IMR-90 (cell line): ENCODE measurements at regions not wholly inside any gene's neighbourhood (a gene's known extent, or its start where the extent isn't known, plus 50 kb on each side); places are given as distances from the start of the nearest gene placed in this dataset.

Experiments used
- ATAC-seq: fragments of 200-7000 bp; cut with Tn5 transposase; 2 replicates; pipeline ENCODE4 v1.9.1; 2020; ENCODE audit warnings: low read depth, mild to moderate bottlenecking, moderate library complexity
- BruUV-seq: library from RNA; stranded (reverse); fragments of 400-500 nt; replicated peaks from 2 replicates; lab custom pipeline; 2021; lab: Mats Ljungman, UMichigan
- CTCF ChIA-PET: fragments of 300-600 bp; formaldehyde crosslinking; extraction: SDS; loops from one replicate; lab custom pipeline; 2021; ENCODE audit warnings: antibody characterized with exemption; lab: Yijun Ruan, JAX
- POLR2A ChIA-PET: fragments of 300-600 bp; sonication (Branson Sonifier 250); formaldehyde crosslinking; loops from one replicate; lab custom pipeline; 2022; ENCODE audit warnings: antibody characterized with exemption; ENCODE audit not compliant: unreplicated experiment; lab: Charles Lee
- DNase-seq: peaks from one replicate; pipeline ENCODE4 v3.0.0; 2013
- H2AFZ ChIP-seq: replicated peaks from 2 replicates; pipeline ENCODE3; 2013; ENCODE audit warnings: low read length, mild to moderate bottlenecking; ENCODE audit not compliant: poor library complexity
- H2AK5ac ChIP-seq: 2 replicates; pipeline ENCODE4 v1.6.1; 2013; ENCODE audit warnings: low read depth, low read length, inconsistent platforms
- H2AK9ac ChIP-seq: replicated peaks from 2 replicates; pipeline ENCODE3; 2013; ENCODE audit warnings: mild to moderate bottlenecking, low read depth, low read length, moderate library complexity; ENCODE audit not compliant: poor library complexity
- H2BK120ac ChIP-seq: 2 replicates; pipeline ENCODE4 v1.6.1; 2013; ENCODE audit warnings: low read depth, low read length, inconsistent platforms
- H2BK15ac ChIP-seq: 3 replicates; pipeline ENCODE4 v1.6.1; 2013; ENCODE audit warnings: low read depth, low read length, inconsistent platforms
- H2BK20ac ChIP-seq: 2 replicates; pipeline ENCODE4 v1.6.1; 2013; ENCODE audit warnings: low read depth, mild to moderate bottlenecking, inconsistent platforms, low read length, moderate library complexity
- H2BK5ac ChIP-seq: 2 replicates; pipeline ENCODE4 v1.6.1; 2013; ENCODE audit warnings: mild to moderate bottlenecking, low read depth, low read length, inconsistent platforms; ENCODE audit not compliant: poor library complexity, severe bottlenecking
- H3K14ac ChIP-seq: replicated peaks from 2 replicates; pipeline ENCODE4 v1.6.1; 2013; ENCODE audit warnings: low read depth, low read length, inconsistent platforms
- H3K18ac ChIP-seq: 2 replicates; pipeline ENCODE4 v1.6.1; 2013; ENCODE audit warnings: low read depth, low read length, control low read depth
- H3K23ac ChIP-seq: 2 replicates; pipeline ENCODE4 v1.6.1; 2013; ENCODE audit warnings: low read depth, low read length, inconsistent platforms
- H3K27ac ChIP-seq: 2 replicates; pipeline ENCODE4 v1.5.1; 2013; ENCODE audit warnings: mild to moderate bottlenecking, control low read depth, low read length; ENCODE audit not compliant: insufficient read depth
- H3K27me3 ChIP-seq: 2 replicates; pipeline ENCODE4 v1.6.1; 2013; ENCODE audit warnings: low read length; ENCODE audit not compliant: control insufficient read depth, insufficient read depth
- H3K36me3 ChIP-seq: 2 replicates; pipeline ENCODE4 v1.6.1; 2013; ENCODE audit warnings: low read length, mixed read lengths; ENCODE audit not compliant: control insufficient read depth, insufficient read depth
- H3K4ac ChIP-seq: 2 replicates; pipeline ENCODE4 v1.6.1; 2013; ENCODE audit warnings: low read depth, low read length, inconsistent platforms
- H3K4me1 ChIP-seq: 2 replicates; pipeline ENCODE4 v1.6.1; 2013; ENCODE audit warnings: low read length, mixed read lengths; ENCODE audit not compliant: control insufficient read depth, insufficient read depth
- H3K4me2 ChIP-seq: 2 replicates; pipeline ENCODE4 v1.6.1; 2013; ENCODE audit warnings: low read depth, mild to moderate bottlenecking, control low read depth, low read length, moderate library complexity
- H3K4me3 ChIP-seq: 2 replicates; pipeline ENCODE4 v1.5.1; 2013; ENCODE audit warnings: low read depth, mild to moderate bottlenecking, control low read depth, low read length, moderate library complexity; ENCODE audit not compliant: insufficient read depth
- H3K56ac ChIP-seq: 2 replicates; pipeline ENCODE4 v1.6.1; 2013; ENCODE audit warnings: low read length, inconsistent platforms; ENCODE audit not compliant: insufficient read depth; ENCODE audit errors: extremely low read depth
- H3K79me1 ChIP-seq, 2 experiments: 2 replicates each; pipeline ENCODE4 v1.6.1; 2013; ENCODE audit warnings: low read length in 2 of 2, inconsistent platforms in 1 of 2, low read depth in 1 of 2
- H3K9ac ChIP-seq: 2 replicates; pipeline ENCODE4 v1.6.1; 2013; ENCODE audit warnings: low read depth, low read length, control low read depth
- H3K9me1 ChIP-seq: 2 replicates; pipeline ENCODE4 v1.6.1; 2013; ENCODE audit warnings: low read length, inconsistent platforms; ENCODE audit not compliant: insufficient read depth
- H3K9me3 ChIP-seq: 2 replicates; pipeline ENCODE4 v1.6.1; 2013; ENCODE audit warnings: low read length; ENCODE audit not compliant: control insufficient read depth, insufficient read depth
- H4K20me1 ChIP-seq: 2 replicates; pipeline ENCODE4 v1.6.1; 2013; ENCODE audit warnings: low read length, inconsistent platforms; ENCODE audit not compliant: insufficient read depth
- H4K5ac ChIP-seq: 2 replicates; pipeline ENCODE4 v1.6.1; 2013; ENCODE audit warnings: mild to moderate bottlenecking, low read depth, low read length, control low read depth
- H4K8ac ChIP-seq, 2 experiments: 2 replicates each; pipeline ENCODE4 v1.6.1; 2013; ENCODE audit warnings: low read depth in 2 of 2, low read length in 2 of 2, control low read depth in 1 of 2, inconsistent platforms in 1 of 2
- H4K91ac ChIP-seq: 2 replicates; pipeline ENCODE4 v1.6.1; 2013; ENCODE audit warnings: low read depth, low read length, inconsistent platforms; ENCODE audit not compliant: insufficient read depth
- BHLHE40 ChIP-seq: fragments of 150-350 bp; IDR thresholded peaks from 2 replicates; pipeline ENCODE4 v1.6.1; 2016; ENCODE audit warnings: mild to moderate bottlenecking, low read depth, low read length
- MXI1 ChIP-seq: IDR thresholded peaks from 2 replicates; pipeline ENCODE4 v1.6.1; 2012; ENCODE audit warnings: low read depth, mild to moderate bottlenecking, low read length, moderate library complexity, borderline replicate concordance
- POLR2A ChIP-seq: IDR thresholded peaks from 2 replicates; pipeline ENCODE4 v1.6.1; 2012; ENCODE audit warnings: mild to moderate bottlenecking, low read depth, low read length
- WGBS, 2 experiments: methylation state at CpG; one replicate each; pipeline versions ENCODE4 v1.1.5 to v1.1.7; 2013; ENCODE audit warnings: missing lambda C conversion rate in 2 of 2; ENCODE audit not compliant: insufficient read length in 1 of 2; ENCODE audit errors: extremely low coverage in 2 of 2; 5-methylcytosine and 5-hydroxymethylcytosine counted together
- dilution Hi-C: fragments of 300-500 bp; cut with HindIII; formaldehyde crosslinking; loops from one replicate; pipeline ENCODE4 v1.14.3; 2018; ENCODE audit warnings: low sequenced_read_pairs; ENCODE audit not compliant: unreplicated experiment
- in situ Hi-C: fragments of 300-500 bp; cut with MboI; formaldehyde crosslinking; loops from 3 replicates; pipeline ENCODE4 v1.14.3; 2019; ENCODE audit warnings: low sequenced_read_pairs, inconsistent platforms, mixed read lengths
- intact Hi-C: fragments of 100-400 bp; cut with micrococcal nuclease; formaldehyde crosslinking; loops from 2 replicates; pipeline ENCODE4 v1.10.0; 2022

DNA sequence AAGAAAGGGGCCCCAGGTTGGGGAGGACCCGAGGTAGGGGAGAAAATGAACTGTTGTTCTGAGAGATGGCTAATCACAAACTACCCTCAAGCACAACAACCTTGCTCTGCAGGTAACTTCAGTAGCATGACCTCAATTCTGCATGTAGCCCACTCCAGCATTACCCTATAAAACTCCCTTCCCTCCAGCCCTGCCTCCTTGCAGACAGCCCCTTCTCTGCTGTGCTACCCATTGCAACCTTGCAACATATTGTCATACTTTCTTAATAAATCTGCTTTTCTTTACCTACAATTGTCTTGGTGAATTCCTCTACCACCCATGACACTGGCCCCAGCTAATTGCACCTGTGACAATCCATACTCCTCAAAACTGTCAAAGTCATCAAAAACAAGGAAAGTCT is 428.9 kb downstream of the MATN1 start:
- Histone ChIP-seq H3K27me3 (no peaks in the 10 kb centered on the region), H3K9ac (no peak overlapping the region), H4K8ac (no peak overlapping the region), H3K18ac (no peak overlapping the region), H2BK15ac (no peak overlapping the region), H4K20me1 (no peaks in the 10 kb centered on the region), H2BK20ac (no peak overlapping the region), H4K5ac (no peak overlapping the region), H3K56ac (no peak overlapping the region), H3K14ac (no peak overlapping the region), H3K9me1 (no peaks in the 10 kb centered on the region), H2AFZ (no peak overlapping the region), H2BK120ac (no peak overlapping the region), H2AK9ac (no peak overlapping the region), H3K9me3 (no peaks in the 10 kb centered on the region), H3K23ac (no peak overlapping the region), H3K4me2 (no peak overlapping the region), H2AK5ac (no peak overlapping the region), H3K4me3 (no peak overlapping the region), H3K79me1 (no peaks in the 10 kb centered on the region), H2BK5ac (no peak overlapping the region), H3K36me3 (no peaks in the 10 kb centered on the region), H3K27ac (no peak overlapping the region), H3K4ac (no peak overlapping the region), H4K91ac (no peak overlapping the region), H3K4me1 (no peaks in the 10 kb centered on the region)
- CTCF ChIA-PET, result no interaction called here
- in situ Hi-C loops, result no loop called here
- ATAC-seq (no peak), DNase-seq (no peak)
- WGBS, 2 experiments, result no CpG with 5 or more reads among the region's 1 CpG
- BruUV-seq, result no TSS peak
- no peak for TF ChIP-seq BHLHE40
- TF ChIP-seq POLR2A, result no peak
- TF ChIP-seq MXI1, result no peak
- POLR2A ChIA-PET, result no interaction called here
- intact Hi-C loops, result no loop called here
- dilution Hi-C loops, result no loop called here
